ENCODE measurements at regions not wholly inside any gene's neighbourhood (a gene's known extent, or its start where the extent isn't known, plus 50 kb on each side); places are given as distances from the start of the nearest gene placed in this dataset.

DNA sequence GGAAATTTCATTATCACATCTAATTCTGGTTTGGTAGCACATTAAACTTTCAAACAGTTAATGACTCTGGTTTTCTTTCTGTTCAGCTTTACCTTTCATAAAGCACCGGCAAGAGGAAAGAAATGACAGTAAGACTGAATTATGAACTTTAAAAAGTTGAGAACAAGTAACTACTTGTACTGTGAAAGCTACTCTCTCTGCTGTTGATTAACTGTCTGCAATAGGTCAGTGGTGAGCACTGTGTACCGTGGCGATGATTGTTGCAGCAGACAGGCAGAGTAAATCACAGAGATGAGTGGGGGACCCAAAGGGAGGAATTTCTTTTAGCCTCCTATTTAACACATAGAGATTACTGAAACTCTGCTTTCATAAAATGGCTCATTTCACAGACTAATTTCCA is 74.0 kb upstream of the MEF2C start:
- DNase-seq (ENCODE audit: low spot score): no peak
- TF ChIP-seq, protein P1, sequence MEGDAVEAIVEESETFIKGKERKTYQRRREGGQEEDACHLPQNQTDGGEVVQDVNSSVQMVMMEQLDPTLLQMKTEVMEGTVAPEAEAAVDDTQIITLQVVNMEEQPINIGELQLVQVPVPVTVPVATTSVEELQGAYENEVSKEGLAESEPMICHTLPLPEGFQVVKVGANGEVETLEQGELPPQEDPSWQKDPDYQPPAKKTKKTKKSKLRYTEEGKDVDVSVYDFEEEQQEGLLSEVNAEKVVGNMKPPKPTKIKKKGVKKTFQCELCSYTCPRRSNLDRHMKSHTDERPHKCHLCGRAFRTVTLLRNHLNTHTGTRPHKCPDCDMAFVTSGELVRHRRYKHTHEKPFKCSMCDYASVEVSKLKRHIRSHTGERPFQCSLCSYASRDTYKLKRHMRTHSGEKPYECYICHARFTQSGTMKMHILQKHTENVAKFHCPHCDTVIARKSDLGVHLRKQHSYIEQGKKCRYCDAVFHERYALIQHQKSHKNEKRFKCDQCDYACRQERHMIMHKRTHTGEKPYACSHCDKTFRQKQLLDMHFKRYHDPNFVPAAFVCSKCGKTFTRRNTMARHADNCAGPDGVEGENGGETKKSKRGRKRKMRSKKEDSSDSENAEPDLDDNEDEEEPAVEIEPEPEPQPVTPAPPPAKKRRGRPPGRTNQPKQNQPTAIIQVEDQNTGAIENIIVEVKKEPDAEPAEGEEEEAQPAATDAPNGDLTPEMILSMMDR (IDR thresholded peaks at IDR 0.05): no peak
- H3K27ac ChIP-seq: no peak overlapping the region
- no peak overlapping the region for H3K4me3 ChIP-seq

DNA sequence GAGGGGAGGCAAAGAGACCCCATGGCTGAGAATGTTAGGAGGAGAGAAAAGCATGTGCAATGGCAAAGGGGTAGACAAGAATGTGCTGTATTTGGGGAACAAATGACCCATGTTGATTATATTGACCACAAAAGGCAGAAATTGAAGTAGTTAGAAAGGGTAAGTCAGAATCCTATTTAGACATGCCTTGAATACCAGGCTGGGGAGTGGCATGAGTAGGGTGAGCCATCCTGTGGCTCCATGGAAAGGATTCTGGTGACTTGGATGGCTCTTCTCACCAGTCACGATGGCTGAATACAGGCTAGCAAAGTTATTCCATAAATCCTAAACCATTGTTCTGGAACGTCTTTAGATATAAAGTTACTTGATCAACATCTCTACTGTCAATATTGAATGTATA is 73.4 kb upstream of the MEF2C start:
- no peak for DNase-seq (ENCODE audit: low spot score)
- TF ChIP-seq, protein P1 (IDR thresholded peaks at IDR 0.05): no peak
- Histone ChIP-seq H3K27ac (no peak overlapping the region), H3K4me3 (no peak overlapping the region)

DNA sequence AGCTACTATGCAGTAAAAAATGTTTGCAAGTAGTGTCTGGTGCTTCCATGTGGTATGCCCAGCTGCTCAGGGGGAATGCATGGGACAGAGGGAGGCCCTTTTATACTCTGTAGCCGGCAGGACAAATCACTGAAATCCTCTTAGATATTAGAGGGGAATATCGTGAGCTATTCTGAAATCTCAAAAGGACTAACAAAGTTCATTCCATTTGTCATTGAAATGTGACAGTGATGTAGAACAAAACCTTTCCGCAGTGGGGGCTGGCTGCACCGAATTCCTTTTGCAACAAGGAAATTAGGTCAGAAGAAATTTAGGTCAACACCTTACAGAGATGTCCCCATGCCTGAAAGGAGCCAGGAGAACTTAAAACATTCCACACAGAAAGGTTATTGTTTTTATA is 72.4 kb upstream of the MEF2C start:
- Histone ChIP-seq H3K4me3 (no peak overlapping the region), H3K27ac (no peak overlapping the region)
- TF ChIP-seq, protein P1 (IDR thresholded peaks at IDR 0.05): no peak
- no peak for DNase-seq (ENCODE audit: low spot score)

DNA sequence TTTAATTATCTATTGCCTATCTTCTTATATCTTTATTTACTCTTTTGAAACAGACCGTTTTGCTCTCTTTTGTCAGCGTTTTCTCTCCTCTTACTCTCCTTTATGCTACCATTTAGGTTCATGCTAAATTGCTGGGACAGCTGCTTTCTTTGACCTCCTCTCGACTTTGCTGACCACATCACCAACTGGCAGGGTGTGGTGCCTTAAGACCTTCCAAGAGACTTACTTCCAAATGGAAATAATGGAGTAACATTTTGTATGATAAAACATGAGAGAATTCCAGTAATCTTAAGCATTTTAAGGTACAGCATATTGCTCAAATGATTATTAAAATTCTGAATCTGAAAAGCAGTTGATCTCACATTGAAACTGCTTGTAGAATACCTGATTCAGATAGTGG is 71.5 kb upstream of the MEF2C start:
- DNase-seq (ENCODE audit: low spot score): no peak
- Histone ChIP-seq H3K27ac (no peak overlapping the region), H3K4me3 (no peak overlapping the region)
- TF ChIP-seq, protein P1 (IDR thresholded peaks at IDR 0.05): no peak

DNA sequence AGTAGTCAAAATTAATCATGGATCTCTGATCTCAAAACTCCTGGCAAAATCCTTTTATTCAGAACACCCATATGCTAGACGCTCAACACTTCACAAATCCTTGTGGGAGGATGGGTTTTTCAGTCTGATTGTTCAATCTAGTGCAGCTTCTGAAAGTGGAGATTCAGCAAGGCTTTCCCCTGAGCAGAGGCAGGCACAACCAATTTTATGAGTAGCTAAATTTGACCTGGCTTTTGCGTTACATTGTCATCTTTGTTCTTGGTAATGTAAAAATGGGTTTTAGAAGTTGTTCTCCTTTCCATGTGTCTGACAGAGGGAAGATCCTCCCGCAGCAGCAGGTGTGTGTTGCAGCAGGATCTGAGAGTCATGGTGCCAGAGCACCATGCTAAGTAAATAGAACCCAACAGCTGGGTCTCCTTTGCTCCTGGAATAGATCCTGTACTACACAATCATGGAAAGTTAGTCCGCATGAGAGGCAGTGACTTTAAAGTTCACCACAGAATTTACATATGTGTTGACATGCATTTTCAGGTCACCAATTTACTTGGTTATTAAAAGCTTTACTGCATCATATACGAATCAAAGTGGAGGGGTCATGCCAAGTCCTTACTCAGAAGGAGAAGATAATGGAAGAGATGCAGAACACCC is 70.1 kb upstream of the MEF2C start:
- no peak overlapping the region for H3K27ac ChIP-seq
- TF ChIP-seq, protein P1 (IDR thresholded peaks at IDR 0.05): no peak
- H3K4me3 ChIP-seq: no peak overlapping the region
- no peak for DNase-seq (ENCODE audit: low spot score)

DNA sequence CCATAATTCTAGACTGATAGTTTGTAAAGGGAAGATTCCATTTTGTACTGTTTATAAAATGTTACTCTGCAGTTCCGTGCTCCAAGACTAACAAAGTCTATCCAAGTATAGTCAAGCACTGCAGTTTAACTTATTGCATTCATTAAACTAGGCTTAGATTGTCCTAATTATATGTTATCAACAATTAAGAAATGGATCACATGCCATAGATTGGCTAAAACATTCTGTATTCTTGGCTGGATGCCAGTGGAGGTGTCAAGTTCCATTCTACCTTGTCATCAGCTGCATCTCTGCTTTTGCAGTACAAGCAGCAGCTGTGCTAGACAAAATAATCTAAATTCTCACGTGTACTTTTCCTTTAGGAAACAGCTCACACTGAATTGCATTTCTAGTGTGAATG is 69.4 kb upstream of the MEF2C start:
- H3K4me3 ChIP-seq: no peak overlapping the region
- TF ChIP-seq, protein P1 (IDR thresholded peaks at IDR 0.05): no peak
- peak overlapping the region; percentile 25 to 35 for H3K27ac ChIP-seq
- DNase-seq (ENCODE audit: low spot score): no peak

DNA sequence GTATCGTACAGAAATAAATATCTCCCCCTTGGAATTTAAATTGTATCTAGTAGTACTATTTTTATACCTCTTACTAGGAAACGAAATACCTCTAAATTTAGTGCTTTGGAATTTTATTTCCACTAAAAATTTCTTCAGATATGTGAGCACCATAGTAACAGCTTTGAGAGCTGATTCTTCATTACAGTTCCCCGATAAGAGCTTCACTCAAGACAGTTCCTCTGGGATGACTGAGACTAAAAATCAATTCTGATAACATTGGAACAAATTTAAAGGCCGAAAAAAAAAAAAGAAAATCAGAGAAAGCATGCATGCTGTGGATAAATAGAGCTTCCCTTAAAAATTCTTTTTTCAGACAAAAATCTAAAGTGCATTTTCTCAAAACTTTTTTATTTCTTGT is 68.5 kb upstream of the MEF2C start:
- TF ChIP-seq, protein P1 (IDR thresholded peaks at IDR 0.05): no peak
- no peak for DNase-seq (ENCODE audit: low spot score)
- Histone ChIP-seq H3K4me3 (no peak overlapping the region), H3K27ac (peak overlapping the region; percentile 25 to 43)
